ENCODE measurements at regions not wholly inside any gene's neighbourhood (a gene's known extent, or its start where the extent isn't known, plus 50 kb on each side); places are given as distances from the start of the nearest gene placed in this dataset.

DNA sequence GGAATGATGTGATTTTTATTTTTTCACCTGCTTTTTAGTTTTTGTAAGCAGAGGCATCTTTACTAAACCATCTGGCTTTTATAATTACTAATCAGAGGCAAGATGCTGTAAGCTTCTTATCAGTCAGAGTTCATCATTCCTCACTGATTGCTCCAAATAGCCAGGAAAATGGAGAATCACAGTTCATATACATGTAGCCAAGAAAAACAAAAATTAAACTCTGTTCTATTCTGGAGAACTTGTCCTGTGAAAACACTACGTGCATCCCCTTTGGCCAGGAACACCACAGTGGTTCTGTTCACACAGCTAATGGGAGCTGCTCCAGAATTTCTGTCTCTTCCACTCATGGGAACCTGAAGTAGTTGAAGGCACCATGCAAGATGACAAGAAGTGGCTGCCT is 725.5 kb upstream of the CHRM3 start:
- ATAC-seq: no peak
- Histone ChIP-seq H3K27me3 (no peaks in the 10 kb centered on the region), H3K4me1 (no peaks in the 10 kb centered on the region), H3K4me3 (no peak overlapping the region), H3K36me3 (no peaks in the 10 kb centered on the region), H3K27ac (no peak overlapping the region), H3K9me3 (peaks cover 0 to 20% (median 0%) of the 10 kb centered on the region in 11 donors)
- TF ChIP-seq, protein P1, sequence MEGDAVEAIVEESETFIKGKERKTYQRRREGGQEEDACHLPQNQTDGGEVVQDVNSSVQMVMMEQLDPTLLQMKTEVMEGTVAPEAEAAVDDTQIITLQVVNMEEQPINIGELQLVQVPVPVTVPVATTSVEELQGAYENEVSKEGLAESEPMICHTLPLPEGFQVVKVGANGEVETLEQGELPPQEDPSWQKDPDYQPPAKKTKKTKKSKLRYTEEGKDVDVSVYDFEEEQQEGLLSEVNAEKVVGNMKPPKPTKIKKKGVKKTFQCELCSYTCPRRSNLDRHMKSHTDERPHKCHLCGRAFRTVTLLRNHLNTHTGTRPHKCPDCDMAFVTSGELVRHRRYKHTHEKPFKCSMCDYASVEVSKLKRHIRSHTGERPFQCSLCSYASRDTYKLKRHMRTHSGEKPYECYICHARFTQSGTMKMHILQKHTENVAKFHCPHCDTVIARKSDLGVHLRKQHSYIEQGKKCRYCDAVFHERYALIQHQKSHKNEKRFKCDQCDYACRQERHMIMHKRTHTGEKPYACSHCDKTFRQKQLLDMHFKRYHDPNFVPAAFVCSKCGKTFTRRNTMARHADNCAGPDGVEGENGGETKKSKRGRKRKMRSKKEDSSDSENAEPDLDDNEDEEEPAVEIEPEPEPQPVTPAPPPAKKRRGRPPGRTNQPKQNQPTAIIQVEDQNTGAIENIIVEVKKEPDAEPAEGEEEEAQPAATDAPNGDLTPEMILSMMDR (IDR thresholded peaks at IDR 0.05): no peak
- no peak for DNase-seq
- intact Hi-C loops (cut with DNase I): no loop called here
- WGBS, 2 donors: 46% methylated on average over 1 of the region's 1 CpG

DNA sequence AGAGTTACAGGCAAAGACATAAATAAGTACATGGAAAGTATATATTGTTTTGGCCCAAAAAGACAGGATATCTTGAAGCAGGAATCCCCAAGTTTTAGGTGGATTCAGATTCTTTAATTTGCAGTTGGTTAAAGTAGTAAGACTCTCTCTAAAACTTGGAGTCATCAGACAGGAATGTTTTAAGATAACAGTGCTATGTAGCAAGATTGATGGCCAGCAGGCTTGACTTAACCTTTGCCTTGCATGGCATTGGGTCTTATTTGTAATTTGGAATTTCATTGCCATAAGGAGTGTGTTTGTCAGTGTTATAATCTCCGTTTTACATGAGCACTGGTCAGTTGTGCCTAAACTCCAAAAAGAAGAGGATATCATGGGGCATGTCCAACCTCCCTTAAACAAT is 727.6 kb upstream of the CHRM3 start:
- no peaks in the 10 kb centered on the region for H3K4me1 ChIP-seq
- ATAC-seq (no peak), DNase-seq (no peak)
- no peak overlapping the region for H3K4me3 ChIP-seq
- intact Hi-C loops (cut with DNase I): no loop called here
- 40 to 41% methylated on average over 1 of the region's 1 CpG for WGBS, 2 donors
- peaks cover 0 to 23% (median 0%) of the 10 kb centered on the region in 11 donors for H3K9me3 ChIP-seq
- no peaks in the 10 kb centered on the region for H3K36me3 ChIP-seq
- no peaks in the 10 kb centered on the region for H3K27me3 ChIP-seq
- TF ChIP-seq, protein P1 (IDR thresholded peaks at IDR 0.05): no peak
- no peak overlapping the region for H3K27ac ChIP-seq

DNA sequence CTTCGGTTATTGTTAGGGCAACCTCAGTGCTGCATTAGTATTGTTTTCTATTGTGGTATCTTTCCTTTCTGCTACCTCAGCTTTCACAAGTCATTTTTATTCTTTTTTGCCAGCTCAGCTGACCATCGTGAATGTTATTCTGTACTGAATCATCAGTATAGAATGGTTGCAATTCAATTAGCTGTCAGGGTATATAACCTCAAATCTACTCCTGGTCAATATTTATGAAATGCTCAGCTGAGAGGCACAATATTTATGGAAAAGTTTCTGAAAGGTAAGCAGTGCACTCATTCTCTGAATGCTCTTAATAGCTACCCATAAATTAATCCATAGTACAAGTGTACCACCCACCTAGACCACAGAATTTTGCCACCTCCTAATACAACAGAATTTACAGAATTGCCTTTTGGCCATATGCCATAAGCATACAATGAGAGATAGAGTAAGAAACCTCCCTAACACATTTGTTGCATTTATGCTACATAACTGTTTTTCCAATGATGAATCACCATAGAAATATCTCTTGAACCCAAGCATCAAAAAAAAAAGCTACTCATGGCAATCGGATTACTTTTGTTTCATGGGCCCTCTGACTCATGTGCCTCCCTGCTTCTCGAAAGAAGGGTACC is 732.6 kb upstream of the CHRM3 start:
- 78 to 79% methylated on average over 4 of the region's 4 CpGs for WGBS, 2 donors
- no peak for ATAC-seq
- peaks cover 0 to 20% (median 0%) of the 10 kb centered on the region in 11 donors for H3K9me3 ChIP-seq
- no peak for DNase-seq
- H3K4me1 ChIP-seq: no peaks in the 10 kb centered on the region
- H3K27me3 ChIP-seq: no peaks in the 10 kb centered on the region
- H3K4me3 ChIP-seq: no peak overlapping the region
- intact Hi-C loops (cut with DNase I): no loop called here
- no peak overlapping the region for H3K27ac ChIP-seq
- no peaks in the 10 kb centered on the region for H3K36me3 ChIP-seq
- TF ChIP-seq, protein P1 (IDR thresholded peaks at IDR 0.05): no peak

DNA sequence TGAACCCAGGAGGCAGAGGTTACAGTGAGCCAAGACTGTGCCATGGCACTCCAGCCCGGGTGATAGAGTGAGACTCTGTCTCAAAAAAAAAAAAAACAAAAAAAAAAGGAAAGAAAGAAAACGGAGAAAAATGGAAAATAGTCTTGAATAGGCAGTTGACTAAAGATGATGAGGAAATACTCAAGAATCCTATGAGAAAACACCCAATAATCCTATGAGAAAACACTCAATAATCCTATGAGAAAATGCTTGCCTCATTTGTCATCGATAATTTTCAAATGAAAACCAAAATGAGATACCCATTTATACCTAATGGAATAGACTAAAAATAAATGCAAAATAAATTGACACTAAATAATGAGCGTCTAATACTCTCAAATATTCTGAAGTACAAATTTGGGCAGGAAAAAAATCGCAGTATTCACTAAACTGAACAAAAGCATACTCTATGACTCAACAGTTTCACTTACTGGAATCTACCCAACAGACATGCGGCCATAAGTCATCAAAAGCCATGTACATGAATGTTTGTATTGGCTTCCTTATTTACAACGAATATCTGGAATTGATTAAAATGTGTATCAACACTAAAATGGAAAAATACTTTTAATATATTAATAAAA is 733.9 kb upstream of the CHRM3 start:
- intact Hi-C loops (cut with DNase I): no loop called here
- no peak overlapping the region for H3K27ac ChIP-seq
- no peak overlapping the region for H3K4me3 ChIP-seq
- H3K27me3 ChIP-seq: no peaks in the 10 kb centered on the region
- TF ChIP-seq, protein P1 (IDR thresholded peaks at IDR 0.05): no peak
- H3K36me3 ChIP-seq: no peaks in the 10 kb centered on the region
- DNase-seq (no peak), ATAC-seq (no peak)
- peaks cover 0 to 13% (median 0%) of the 10 kb centered on the region in 11 donors for H3K9me3 ChIP-seq
- WGBS, 2 donors: 81 to 84% methylated on average over 7 of the region's 7 CpGs
- H3K4me1 ChIP-seq: no peaks in the 10 kb centered on the region

All from heart right ventricle (tissue), 16 donors.